OCI-LY3 (cell line): ENCODE measurements at regions not wholly inside any gene's neighbourhood (a gene's known extent, or its start where the extent isn't known, plus 50 kb on each side); places are given as distances from the start of the nearest gene placed in this dataset.

Experiments used
- EZH2phosphoT487 ChIP-seq: fragments of 200-600 bp; shearing (Covaris generic); IDR thresholded peaks from 2 replicates; pipeline ENCODE4 v1.6.1; 2018; ENCODE audit warnings: antibody characterized with exemption, mixed run types, low read depth
- TF ChIP-seq, protein P1 (sequence below): fragments of 200-600, 300-600 bp; sonication (generic); IDR thresholded peaks from 2 replicates; pipeline ENCODE4 v1.5.1; 2014; ENCODE audit warnings: antibody characterized with exemption, low read length, low read depth

DNA sequence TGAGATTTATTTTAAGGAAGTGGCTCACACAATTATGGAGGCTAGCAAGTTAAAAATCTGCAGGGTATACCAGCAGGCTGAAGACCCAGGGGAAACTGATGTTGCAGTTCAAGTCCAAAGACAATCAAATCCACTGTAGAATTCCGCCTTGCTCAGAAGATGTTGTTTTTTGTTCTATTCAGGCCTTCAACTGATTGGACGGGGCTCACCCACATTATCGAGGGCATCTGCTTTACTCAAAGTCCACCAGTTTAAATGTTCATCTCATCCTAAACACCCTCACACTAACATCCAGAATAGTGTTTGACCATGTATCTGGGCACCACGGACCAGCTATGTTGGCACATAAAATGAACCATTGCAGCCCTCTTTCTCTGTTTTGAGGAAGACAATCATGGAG, 211.2 kb upstream of the GPR26 start:
- TF ChIP-seq, protein P1, sequence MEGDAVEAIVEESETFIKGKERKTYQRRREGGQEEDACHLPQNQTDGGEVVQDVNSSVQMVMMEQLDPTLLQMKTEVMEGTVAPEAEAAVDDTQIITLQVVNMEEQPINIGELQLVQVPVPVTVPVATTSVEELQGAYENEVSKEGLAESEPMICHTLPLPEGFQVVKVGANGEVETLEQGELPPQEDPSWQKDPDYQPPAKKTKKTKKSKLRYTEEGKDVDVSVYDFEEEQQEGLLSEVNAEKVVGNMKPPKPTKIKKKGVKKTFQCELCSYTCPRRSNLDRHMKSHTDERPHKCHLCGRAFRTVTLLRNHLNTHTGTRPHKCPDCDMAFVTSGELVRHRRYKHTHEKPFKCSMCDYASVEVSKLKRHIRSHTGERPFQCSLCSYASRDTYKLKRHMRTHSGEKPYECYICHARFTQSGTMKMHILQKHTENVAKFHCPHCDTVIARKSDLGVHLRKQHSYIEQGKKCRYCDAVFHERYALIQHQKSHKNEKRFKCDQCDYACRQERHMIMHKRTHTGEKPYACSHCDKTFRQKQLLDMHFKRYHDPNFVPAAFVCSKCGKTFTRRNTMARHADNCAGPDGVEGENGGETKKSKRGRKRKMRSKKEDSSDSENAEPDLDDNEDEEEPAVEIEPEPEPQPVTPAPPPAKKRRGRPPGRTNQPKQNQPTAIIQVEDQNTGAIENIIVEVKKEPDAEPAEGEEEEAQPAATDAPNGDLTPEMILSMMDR, result no peak
- TF ChIP-seq EZH2phosphoT487, result no peak
